C4-2B (cell line): ENCODE measurements at regions not wholly inside any gene's neighbourhood (a gene's known extent, or its start where the extent isn't known, plus 50 kb on each side); places are given as distances from the start of the nearest gene placed in this dataset.

ENCODE experiments used
- H3K27ac ChIP-seq: fragments of 450-650 bp; 2 replicates; pipeline ENCODE4 v1.5.1; 2017
- ZFX ChIP-seq: fragments of 450-650 bp; IDR thresholded peaks from 2 replicates; pipeline ENCODE4 v1.6.1; 2017
- TF ChIP-seq, protein P1 (sequence below): fragments of 450-650 bp; conservative IDR thresholded peaks from 2 replicates; pipeline ENCODE4 v1.5.1; 2017; ENCODE audit warnings: mild to moderate bottlenecking

DNA sequence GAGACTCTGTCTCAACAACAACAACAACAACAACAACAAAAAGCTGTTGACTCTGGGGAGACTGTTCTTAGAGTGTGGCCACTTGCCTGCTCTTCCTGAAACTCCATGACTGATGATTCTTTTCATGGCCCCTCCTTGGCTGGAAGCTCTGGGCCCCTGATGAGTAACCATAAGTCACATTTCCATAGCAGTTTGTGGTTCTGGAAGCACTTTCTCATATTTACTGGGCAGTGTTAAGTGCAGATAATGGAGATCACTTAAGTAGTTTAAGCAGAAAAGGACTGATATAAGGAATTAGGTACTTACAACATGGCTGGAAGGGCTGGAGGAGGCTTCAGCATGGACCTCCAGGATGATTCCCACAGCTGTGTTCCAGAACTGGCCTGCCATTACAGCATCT is 147.3 kb upstream of the DLX2 start:
- no peak overlapping the region for H3K27ac ChIP-seq
- no peak for TF ChIP-seq ZFX
- TF ChIP-seq, protein P1, sequence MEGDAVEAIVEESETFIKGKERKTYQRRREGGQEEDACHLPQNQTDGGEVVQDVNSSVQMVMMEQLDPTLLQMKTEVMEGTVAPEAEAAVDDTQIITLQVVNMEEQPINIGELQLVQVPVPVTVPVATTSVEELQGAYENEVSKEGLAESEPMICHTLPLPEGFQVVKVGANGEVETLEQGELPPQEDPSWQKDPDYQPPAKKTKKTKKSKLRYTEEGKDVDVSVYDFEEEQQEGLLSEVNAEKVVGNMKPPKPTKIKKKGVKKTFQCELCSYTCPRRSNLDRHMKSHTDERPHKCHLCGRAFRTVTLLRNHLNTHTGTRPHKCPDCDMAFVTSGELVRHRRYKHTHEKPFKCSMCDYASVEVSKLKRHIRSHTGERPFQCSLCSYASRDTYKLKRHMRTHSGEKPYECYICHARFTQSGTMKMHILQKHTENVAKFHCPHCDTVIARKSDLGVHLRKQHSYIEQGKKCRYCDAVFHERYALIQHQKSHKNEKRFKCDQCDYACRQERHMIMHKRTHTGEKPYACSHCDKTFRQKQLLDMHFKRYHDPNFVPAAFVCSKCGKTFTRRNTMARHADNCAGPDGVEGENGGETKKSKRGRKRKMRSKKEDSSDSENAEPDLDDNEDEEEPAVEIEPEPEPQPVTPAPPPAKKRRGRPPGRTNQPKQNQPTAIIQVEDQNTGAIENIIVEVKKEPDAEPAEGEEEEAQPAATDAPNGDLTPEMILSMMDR, result no peak

DNA sequence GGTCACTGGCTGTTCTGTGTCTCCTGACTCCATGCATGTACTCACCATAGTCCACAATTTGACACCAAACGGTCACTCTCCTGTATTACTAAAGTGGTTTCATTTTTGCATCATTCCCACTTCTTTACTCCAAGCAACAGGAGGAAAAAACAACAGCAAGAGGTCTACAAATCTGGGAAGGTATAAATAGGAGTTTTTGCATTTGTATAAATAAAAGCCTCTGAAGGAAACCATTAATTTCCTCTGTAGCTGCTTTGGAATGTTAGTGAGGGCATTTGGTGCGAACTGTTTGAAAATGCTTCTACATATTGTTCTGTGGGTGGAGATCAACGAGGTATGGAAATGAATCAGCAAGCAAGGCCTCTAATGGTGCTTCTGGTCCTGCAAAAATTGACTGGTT is 148.5 kb upstream of the DLX2 start:
- TF ChIP-seq, protein P1, result no peak
- TF ChIP-seq ZFX, result no peak
- H3K27ac ChIP-seq, result no peak overlapping the region

DNA sequence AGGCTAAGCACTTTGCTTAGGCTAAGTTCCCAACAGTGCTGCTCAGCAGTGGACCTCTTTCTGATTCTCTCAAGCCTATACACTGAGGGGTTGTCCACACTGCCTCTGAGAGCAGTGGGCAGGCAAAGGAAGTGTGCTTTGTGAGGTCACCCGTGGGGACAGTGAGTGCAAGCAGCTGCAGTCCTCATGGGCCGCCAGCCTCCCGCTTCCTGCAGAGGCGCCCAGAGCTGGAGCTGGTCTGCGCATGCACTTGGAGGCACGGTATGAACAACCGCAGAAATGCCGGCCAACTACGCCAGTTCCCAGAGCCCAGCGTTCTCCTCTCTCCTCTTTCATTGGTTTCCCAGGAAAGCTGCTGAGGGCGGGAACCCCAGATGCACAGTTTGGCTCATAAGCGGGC is 149.5 kb upstream of the DLX2 start:
- H3K27ac ChIP-seq, result no peak overlapping the region
- TF ChIP-seq, protein P1, result no peak

DNA sequence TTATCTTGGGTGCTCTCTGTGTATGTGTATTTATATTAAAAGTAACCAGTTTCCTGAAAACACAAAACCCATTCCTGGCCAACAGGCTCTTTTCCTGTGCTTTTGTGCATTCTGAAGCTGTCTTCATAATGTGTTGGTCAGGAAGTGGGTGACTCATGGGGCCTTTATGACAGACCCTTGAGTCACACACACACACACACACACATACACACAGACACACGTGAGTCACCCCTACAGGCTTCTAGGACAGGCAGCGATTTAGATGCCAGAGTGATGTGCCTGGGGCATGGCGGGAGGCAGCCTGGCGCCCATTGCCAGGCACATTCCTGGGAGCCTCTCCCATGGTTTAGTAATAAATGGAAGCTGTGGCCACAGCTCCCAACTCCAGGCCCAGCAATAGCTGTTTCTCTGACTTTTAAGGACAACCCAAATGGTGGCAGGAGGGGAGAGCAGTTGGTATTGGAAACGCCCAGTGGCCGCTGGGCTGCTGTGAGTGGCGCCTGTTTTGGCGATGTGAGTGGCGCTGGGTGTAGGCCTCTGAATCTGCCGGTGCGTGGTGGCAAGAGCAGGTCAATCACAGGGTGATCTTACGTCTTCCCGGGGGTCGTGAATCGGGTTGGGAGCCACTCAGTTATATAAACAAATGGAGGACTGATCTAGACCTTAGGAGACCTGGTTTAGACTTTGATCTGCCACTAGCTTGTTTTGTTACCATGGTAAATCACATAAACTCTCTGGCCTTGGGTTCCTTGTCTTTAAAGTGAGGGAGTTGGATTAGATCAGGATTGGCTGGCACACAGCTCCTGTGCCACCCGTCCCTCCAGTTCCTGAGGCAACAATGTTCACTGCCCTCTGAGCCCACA is 150.7 kb upstream of the DLX2 start:
- H3K27ac ChIP-seq, result no peak overlapping the region
- TF ChIP-seq ZFX, result no peak
- TF ChIP-seq, protein P1, result no peak

DNA sequence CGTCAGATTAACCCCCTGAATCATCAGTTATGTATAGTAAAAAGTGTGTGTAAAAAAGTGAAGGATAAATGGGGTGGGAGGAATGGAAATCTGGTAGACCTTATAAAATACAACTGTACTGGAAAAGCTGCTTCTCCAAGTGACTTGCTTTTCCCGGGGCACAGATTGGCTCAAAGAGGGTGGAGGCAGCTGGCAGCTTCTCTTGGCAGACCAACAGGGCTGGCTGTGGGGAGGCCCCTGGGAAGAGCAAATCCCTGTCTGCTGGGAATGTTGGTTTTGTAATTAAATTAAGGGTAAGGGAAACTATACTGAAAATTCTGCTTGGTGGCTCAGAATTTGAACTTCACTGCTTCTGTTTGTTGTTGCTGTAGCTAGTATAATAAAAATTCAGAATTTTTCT is 154.2 kb upstream of the DLX2 start:
- TF ChIP-seq, protein P1, result no peak
- TF ChIP-seq ZFX, result no peak
- H3K27ac ChIP-seq, result no peak overlapping the region

DNA sequence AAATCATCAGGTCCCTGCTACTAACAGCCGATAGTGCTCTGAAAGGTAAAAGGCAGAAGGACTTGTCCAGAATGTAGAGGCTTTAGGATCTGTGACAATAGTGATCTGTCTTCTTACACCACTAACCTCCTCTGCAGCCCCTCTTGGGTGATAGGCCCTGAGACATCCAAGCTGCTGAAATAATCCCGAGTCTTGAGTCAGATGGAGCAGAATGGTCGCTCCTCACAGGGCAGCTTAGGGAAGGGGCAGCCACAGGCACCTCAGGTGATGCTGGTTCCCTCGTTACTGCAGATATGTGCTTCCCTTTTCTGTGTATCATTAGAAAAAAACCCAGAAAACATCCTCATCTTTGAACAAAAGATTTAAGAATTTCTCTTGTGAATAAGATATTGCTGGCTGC is 157.1 kb upstream of the DLX2 start:
- TF ChIP-seq ZFX, result no peak
- TF ChIP-seq, protein P1, result no peak
- no peak overlapping the region for H3K27ac ChIP-seq

DNA sequence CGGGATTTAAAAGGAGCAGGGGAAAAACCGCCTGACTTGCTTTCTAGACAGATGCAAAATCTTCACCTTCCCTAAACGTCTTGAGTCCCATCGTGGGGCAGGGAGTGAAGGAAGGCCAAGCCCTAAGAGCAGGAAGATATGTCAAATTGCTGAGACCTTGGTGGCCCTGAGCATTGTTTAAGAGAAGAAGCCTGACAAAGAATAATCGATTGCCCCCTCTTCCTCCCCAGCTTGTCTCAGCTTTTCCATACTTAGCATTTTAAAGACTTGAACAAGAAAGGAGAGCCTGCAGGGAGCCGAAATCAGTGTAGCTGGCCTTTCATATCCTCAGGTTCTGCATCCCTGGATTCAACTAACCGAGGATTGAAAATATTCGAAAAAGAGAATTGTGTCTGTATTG is 157.6 kb upstream of the DLX2 start:
- TF ChIP-seq, protein P1, result no peak
- TF ChIP-seq ZFX, result no peak
- no peak overlapping the region for H3K27ac ChIP-seq
